Left ventricle myocardium superior (tissue), 1 donor: ENCODE measurements at regions not wholly inside any gene's neighbourhood (a gene's known extent, or its start where the extent isn't known, plus 50 kb on each side); places are given as distances from the start of the nearest gene placed in this dataset.
"Not testable (repeated sequence)": the region's sequence is repeated elsewhere in the genome, so short reads cannot be mapped to it uniquely, and the experiment has no call there.

Experiments
- ATAC-seq: fragments of 200-7000 bp; cut with Tn5 transposase; one replicate; pipeline ENCODE4 v1.9.1; 2020; ENCODE audit warnings: mild to moderate bottlenecking, moderate library complexity
- DNase-seq: peaks from one replicate; pipeline ENCODE4 v3.0.0-alpha.2; 2020
- intact Hi-C: fragments of 100-400 bp; cut with micrococcal nuclease; formaldehyde crosslinking; loops from one replicate; pipeline ENCODE4 v1.11.0; 2022
- donor health status: DM: no; HTN: yes; CAD: no; lungs with severe emphysema.

DNA sequence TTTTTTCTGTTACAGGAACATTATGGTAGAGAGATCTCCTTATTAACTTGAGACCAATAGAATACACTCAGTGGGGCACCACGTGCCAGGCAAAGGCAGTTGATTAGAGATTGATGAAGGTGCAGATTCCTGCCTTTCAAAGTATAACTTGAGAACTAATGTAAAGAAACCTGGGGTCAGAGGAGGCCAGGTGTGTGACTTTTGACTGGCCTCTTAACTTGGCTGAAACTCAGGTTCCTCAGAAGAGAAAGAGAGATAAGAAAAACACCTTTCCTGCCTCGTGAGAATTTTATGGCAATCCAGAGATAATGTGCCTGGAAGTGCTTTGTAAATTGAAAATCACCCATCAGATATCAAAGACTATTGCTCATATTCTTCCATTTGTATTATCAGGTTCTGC lies 110.7 kb upstream of the GZMB start:
- intact Hi-C loops: no loop called here
- ATAC-seq (no peak), DNase-seq (no peak)

GRCh38 chr14:24741871-24742270 lies 107.9 kb upstream of the GZMB start:
- intact Hi-C loops: no loop called here
- ATAC-seq: no peak
- DNase-seq: no peak

- intact Hi-C loops: loop anchor here (10.0 kb wide), 2 partner anchors 49 to 309 kb away; no protein-coding TSS in a partner anchor
- DNase-seq (no peak), ATAC-seq (no peak)
These were observed 102.1 kb upstream of the GZMB start for GRCh38 chr14:24735984-24736630.

GRCh38 chr14:24734917-24735500 lies 101.0 kb upstream of the GZMB start:
- intact Hi-C loops: loop anchor here (5.0 to 10.0 kb wide), 3 partner anchors 50 to 412 kb away; no protein-coding TSS in a partner anchor
- DNase-seq: peak; percentile 16
- peak; percentile 70 for ATAC-seq

DNA sequence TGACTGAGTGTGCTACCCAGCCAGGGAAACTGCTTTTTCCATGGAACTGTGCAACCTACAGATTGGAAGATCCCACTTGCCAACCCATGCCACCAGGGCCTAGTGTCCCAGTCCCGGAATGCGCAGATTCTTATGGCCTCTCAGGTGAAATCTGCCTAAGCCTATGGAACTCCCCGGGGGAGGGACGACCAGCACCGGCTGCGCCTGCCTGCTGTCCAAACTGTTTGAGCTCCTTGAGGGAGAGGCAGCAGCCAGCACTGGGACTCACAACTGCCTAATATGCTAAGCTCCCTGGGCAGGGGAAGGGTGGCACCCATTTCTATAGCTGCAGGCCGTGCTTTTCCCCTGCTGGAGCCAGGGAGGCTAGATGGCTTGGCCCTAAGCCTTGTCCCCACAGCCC lies 92.5 kb upstream of the GZMB start:
- no peak for DNase-seq
- intact Hi-C loops: no loop called here
- ATAC-seq: no peak

GRCh38 chr14:24725311-24725710 lies 91.3 kb upstream of the GZMB start:
- intact Hi-C loops: no loop called here
- DNase-seq: no peak
- ATAC-seq: no peak

GRCh38 chr14:24721775-24722174 lies 87.8 kb upstream of the GZMB start:
- no peak for ATAC-seq
- intact Hi-C loops: no loop called here

GRCh38 chr14:24715239-24715638 lies 81.2 kb upstream of the GZMB start:
- no peak for ATAC-seq

More at GRCh38 chr14:24721775-24722174, 87.8 kb upstream of the GZMB start:
- DNase-seq: no peak

GRCh38 chr14:24713404-24713803 lies 79.4 kb upstream of the GZMB start:
- intact Hi-C loops: no loop called here
- no peak for ATAC-seq
- DNase-seq: no peak

More at GRCh38 chr14:24715239-24715638, 81.2 kb upstream of the GZMB start:
- intact Hi-C loops: no loop called here
- no peak for DNase-seq

DNA sequence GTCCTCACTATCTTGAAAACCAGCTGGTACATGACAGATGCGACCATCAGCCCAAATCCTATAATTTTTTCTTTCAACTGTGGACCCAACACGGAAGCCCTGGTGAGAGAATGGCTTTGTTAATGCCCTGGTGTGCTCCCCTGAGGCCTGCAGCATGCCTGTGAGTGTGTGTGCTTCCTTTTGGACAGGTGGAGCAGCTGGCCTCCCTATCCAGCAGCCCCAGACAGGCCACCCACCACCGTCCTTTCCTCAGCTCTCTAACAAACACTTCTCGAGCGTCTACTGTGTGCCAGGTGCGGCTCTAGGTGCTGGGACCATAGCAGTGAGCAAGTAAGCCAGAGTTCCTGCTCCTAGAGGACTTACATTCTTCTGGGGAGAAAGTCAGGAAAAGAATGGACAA lies 78.9 kb upstream of the GZMB start:
- DNase-seq: no peak
- no peak for ATAC-seq
- intact Hi-C loops: no loop called here

DNA sequence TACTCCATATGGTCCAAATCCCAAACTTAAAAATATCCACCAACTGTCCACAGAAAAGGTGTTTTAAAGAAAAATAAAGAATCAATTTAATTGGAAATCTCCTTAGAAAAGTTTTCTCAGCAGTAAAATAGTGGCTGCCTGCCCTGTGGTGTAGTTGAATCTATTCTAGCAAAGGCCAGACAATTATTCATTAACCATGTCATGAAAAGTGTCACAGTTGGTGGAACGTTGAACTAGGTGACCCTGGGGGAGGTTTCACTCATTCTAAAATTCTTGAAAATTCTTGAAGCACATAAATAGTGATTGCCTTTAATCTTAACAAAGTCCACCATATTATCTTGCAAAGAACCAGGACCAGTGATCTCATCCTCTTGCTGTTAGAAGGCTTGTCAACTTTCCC lies 78.4 kb upstream of the GZMB start:
- DNase-seq (no peak), ATAC-seq (no peak)
- intact Hi-C loops: no loop called here

DNA sequence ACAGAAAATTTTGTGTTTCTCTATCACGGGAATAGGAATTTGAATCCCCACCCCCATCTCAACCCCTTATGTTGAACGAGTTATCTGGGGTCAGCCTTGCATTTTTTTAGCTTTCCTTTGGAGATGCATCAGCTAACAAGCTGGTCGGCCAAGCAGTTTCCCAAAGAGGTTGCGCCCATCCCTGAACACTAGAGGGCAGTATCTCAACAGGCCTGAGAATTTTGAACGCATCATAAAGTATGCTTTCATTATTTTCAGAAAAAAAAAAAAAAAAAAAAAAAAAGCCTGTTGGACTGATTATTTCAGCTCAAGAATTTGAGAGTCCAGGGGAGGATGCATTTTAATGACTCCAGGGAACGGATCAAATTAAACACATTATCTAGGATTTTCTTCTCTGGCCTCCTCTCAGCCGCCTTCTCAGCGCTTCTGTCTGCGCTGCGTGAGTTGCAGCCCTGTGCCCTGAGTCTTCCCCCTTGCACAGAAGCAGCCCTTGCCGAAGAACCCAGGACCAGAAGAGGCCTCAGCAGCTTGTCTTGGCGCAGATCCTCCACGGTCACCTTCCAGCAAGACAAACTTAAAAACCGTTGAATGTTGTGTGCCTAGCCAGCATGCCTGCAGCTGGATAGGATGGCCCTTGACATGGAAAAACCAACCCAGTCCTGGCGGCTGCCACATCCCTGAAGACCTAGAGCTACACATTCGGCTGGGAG lies 76.6 kb upstream of the GZMB start:
- ATAC-seq: peak; percentile 70
- intact Hi-C loops: no loop called here
- peak; percentile 41 for DNase-seq

- intact Hi-C loops: no loop called here
- ATAC-seq (no peak), DNase-seq (no peak)
These were observed 74.7 kb upstream of the GZMB start for GRCh38 chr14:24708684-24709083.

DNA sequence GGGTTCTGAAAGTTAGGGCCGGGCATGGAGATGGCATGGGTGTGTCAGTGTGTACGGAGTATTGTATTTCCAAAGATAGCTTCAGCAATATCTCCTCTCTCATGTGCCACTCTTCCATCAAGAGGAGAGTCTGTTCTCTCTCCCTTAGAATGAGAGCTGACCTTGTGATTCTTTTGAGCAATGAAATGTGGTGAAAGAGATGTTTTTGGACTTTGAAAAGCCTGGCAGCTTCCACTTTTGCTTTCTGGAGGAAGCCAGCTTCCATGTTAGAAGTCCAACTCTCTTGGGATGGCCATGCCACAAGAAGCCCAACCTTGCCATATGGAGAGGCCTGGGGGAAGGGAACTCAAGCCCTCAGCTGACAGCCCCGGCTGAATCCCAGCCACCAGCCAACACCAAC lies 72.4 kb upstream of the GZMB start:
- ATAC-seq (no peak), DNase-seq (no peak)
- intact Hi-C loops: no loop called here

DNA sequence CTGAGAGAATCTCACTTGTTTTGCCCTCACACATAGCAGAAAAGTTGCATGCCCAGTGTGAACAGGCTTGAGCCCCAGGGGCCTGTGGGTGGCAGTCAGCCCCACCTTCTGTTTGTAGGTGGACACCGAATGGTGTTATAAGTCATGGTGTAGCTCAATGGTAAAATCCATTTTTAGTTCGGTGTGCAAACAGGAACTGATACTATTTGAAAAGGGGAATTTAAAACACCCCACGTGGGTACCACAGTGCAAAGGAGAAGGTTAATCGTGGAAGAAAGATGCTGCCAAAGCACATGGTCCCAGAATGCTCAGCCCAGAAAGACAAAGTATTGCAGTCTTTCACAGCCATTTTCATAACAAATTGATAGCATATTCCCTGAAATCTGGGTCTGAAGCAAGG lies 71.8 kb upstream of the GZMB start:
- intact Hi-C loops: no loop called here

GRCh38 chr14:24701062-24701461 lies 67.1 kb upstream of the GZMB start:
- intact Hi-C loops: no loop called here
- no peak for ATAC-seq
- no peak for DNase-seq

More for the DNA sequence above, 71.8 kb upstream of the GZMB start:
- ATAC-seq (no peak), DNase-seq (no peak)

GRCh38 chr14:24700511-24700910 lies 66.5 kb upstream of the GZMB start:
- ATAC-seq (no peak), DNase-seq (no peak)
- intact Hi-C loops: no loop called here

DNA sequence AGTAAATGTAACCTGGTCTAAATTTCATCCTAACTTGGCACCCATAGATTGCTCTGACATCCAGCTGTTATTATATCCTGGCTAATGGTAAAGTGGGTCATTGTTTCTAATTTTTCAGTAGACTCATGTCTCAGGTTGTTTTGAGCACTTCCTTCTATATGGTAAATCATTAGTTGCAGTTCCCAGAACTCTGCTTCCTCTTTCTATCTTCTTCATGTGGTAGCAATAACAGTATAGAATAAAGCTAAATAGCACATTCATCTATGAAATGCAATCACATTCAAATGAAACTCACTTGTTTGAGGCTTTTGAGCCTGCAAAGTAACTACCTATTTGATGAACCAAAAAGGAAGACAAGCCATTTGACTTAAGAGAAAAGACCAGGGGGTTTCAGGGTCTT lies 65.1 kb upstream of the GZMB start:
- intact Hi-C loops: no loop called here
- no peak for ATAC-seq
- DNase-seq: no peak

GRCh38 chr14:24696280-24696920 lies 62.4 kb upstream of the GZMB start:
- ATAC-seq, DNase-seq, intact Hi-C loops: not testable (repeated sequence)
